HEK293 (cell line): ENCODE measurements at regions not wholly inside any gene's neighbourhood (a gene's known extent, or its start where the extent isn't known, plus 50 kb on each side); places are given as distances from the start of the nearest gene placed in this dataset.

Experiments used
- CTCF ChIA-PET: fragments of 350-600 bp; formaldehyde crosslinking; extraction: SDS; loops from one replicate; lab custom pipeline; 2021; ENCODE audit warnings: antibody characterized with exemption; lab: Yijun Ruan, JAX
- POLR2A ChIA-PET: fragments of 300-600 bp; formaldehyde crosslinking; extraction: SDS; loops from one replicate; lab custom pipeline; 2020; ENCODE audit warnings: antibody characterized with exemption, inconsistent platforms; lab: Yijun Ruan, JAX
- H3K27ac ChIP-seq: fragments of 200-500 bp; sonication (Bioruptor generic); 2 replicates; pipeline ENCODE4 v1.5.1; 2014; ENCODE audit warnings: low read depth, low read length, control low read depth, inconsistent platforms; ENCODE audit errors: extremely low read depth
- H3K36me3 ChIP-seq, 2 experiments: fragments of 200-500 bp in 1 of 2; sonication (Bioruptor generic) in 1 of 2; 1 replicate in 1 of 2; 2 replicates in 1 of 2; pipeline ENCODE4 v1.5.1; 2014 to 2017; ENCODE audit warnings: inconsistent platforms in 2 of 2, low read length in 2 of 2; ENCODE audit not compliant: control insufficient read depth in 2 of 2, insufficient read depth in 1 of 2
- H3K4me1 ChIP-seq: fragments of 200-500 bp; sonication (Bioruptor generic); 2 replicates; pipeline ENCODE4 v1.5.1; 2014; ENCODE audit warnings: mild to moderate bottlenecking, low read length, inconsistent platforms; ENCODE audit not compliant: control insufficient read depth, insufficient read depth
- H3K4me3 ChIP-seq: 2 replicates; pipeline ENCODE4 v1.5.1; 2011; ENCODE audit warnings: low read depth, mild to moderate bottlenecking, control low read depth, low read length, moderate library complexity
- H3K9me3 ChIP-seq: fragments of 200-500 bp; sonication (Bioruptor generic); 2 replicates; pipeline ENCODE4 v1.5.1; 2014; ENCODE audit warnings: low read depth, low read length, inconsistent platforms; ENCODE audit not compliant: control insufficient read depth, insufficient read depth
- ELK4 ChIP-seq: IDR thresholded peaks from 2 replicates; pipeline ENCODE4 v1.6.1; 2011; ENCODE audit warnings: mild to moderate bottlenecking, low read depth, low read length, borderline replicate concordance
- HIC1 ChIP-seq: fragments of 450-650 bp; formaldehyde crosslinking; IDR thresholded peaks from 2 replicates; pipeline ENCODE4 v1.5.1; 2016; ENCODE audit warnings: missing biosample characterization, missing genetic modification characterization
- MYNN ChIP-seq: fragments of 450-650 bp; formaldehyde crosslinking; IDR thresholded peaks from 2 replicates; pipeline ENCODE4 v1.5.1; 2016; ENCODE audit warnings: missing biosample characterization, missing genetic modification characterization, borderline replicate concordance
- WT1 ChIP-seq: fragments of 450-650 bp; formaldehyde crosslinking; IDR thresholded peaks from 2 replicates; pipeline ENCODE4 v1.5.1; 2016; ENCODE audit warnings: missing biosample characterization, missing genetic modification characterization
- ZBTB7A ChIP-seq: fragments of 450-650 bp; formaldehyde crosslinking; IDR thresholded peaks from 2 replicates; pipeline ENCODE4 v1.5.1; 2016; ENCODE audit warnings: low read depth, missing biosample characterization, missing genetic modification characterization
- ZFP3 ChIP-seq: fragments of 450-650 bp; formaldehyde crosslinking; IDR thresholded peaks from 2 replicates; pipeline ENCODE4 v1.5.1; 2016; ENCODE audit warnings: low read depth, missing biosample characterization, missing genetic modification characterization
- ZFP69B ChIP-seq: fragments of 450-650 bp; formaldehyde crosslinking; IDR thresholded peaks from 2 replicates; pipeline ENCODE4 v1.5.1; 2016; ENCODE audit warnings: missing biosample characterization, missing genetic modification characterization
- ZNF140 ChIP-seq: fragments of 450-650 bp; formaldehyde crosslinking; IDR thresholded peaks from 2 replicates; pipeline ENCODE4 v1.5.1; 2016; ENCODE audit warnings: missing biosample characterization, missing genetic modification characterization
- ZNF146 ChIP-seq: fragments of 450-650 bp; formaldehyde crosslinking; IDR thresholded peaks from 2 replicates; pipeline ENCODE4 v1.5.1; 2016; ENCODE audit warnings: missing biosample characterization, missing genetic modification characterization
- ZNF169 ChIP-seq: fragments of 450-650 bp; formaldehyde crosslinking; IDR thresholded peaks from 2 replicates; pipeline ENCODE4 v1.5.1; 2016; ENCODE audit warnings: missing biosample characterization, missing genetic modification characterization
- ZNF202 ChIP-seq: fragments of 450-650 bp; formaldehyde crosslinking; IDR thresholded peaks from 2 replicates; pipeline ENCODE4 v1.5.1; 2016; ENCODE audit warnings: missing biosample characterization, missing genetic modification characterization, borderline replicate concordance
- ZNF311 ChIP-seq: fragments of 450-650 bp; formaldehyde crosslinking; IDR thresholded peaks from 2 replicates; pipeline ENCODE4 v1.5.1; 2017; ENCODE audit warnings: missing biosample characterization, missing genetic modification characterization, borderline replicate concordance
- ZNF433 ChIP-seq: fragments of 450-650 bp; formaldehyde crosslinking; IDR thresholded peaks from 2 replicates; pipeline ENCODE4 v1.5.1; 2016; ENCODE audit warnings: missing biosample characterization, missing genetic modification characterization, low read depth
- ZNF48 ChIP-seq: fragments of 450-650 bp; formaldehyde crosslinking; IDR thresholded peaks from 2 replicates; pipeline ENCODE4 v1.5.1; 2016; ENCODE audit warnings: missing biosample characterization, missing genetic modification characterization
- ZNF529 ChIP-seq: fragments of 450-650 bp; formaldehyde crosslinking; IDR thresholded peaks from 2 replicates; pipeline ENCODE4 v1.5.1; 2017; ENCODE audit warnings: missing genetic modification characterization, missing biosample characterization; ENCODE audit not compliant: insufficient replicate concordance
- ZNF530 ChIP-seq: fragments of 450-650 bp; formaldehyde crosslinking; IDR thresholded peaks from 2 replicates; pipeline ENCODE4 v1.5.1; 2016; ENCODE audit warnings: low read depth, missing biosample characterization, missing genetic modification characterization
- ZNF585B ChIP-seq: fragments of 450-650 bp; formaldehyde crosslinking; IDR thresholded peaks from 2 replicates; pipeline ENCODE4 v1.5.1; 2016; ENCODE audit warnings: missing biosample characterization, missing genetic modification characterization
- ZNF645 ChIP-seq: fragments of 450-650 bp; formaldehyde crosslinking; IDR thresholded peaks from 2 replicates; pipeline ENCODE4; 2016; ENCODE audit warnings: missing biosample characterization, missing genetic modification characterization
- ZNF677 ChIP-seq: fragments of 450-650 bp; IDR thresholded peaks from 2 replicates; pipeline ENCODE4 v1.5.0; 2018; ENCODE audit warnings: missing biosample characterization, mild to moderate bottlenecking, missing genetic modification characterization, moderate library complexity
- TF ChIP-seq, protein P1 (sequence below): fragments of 450-650 bp; formaldehyde crosslinking; IDR thresholded peaks from 2 replicates; pipeline ENCODE4 v1.5.1; 2016; ENCODE audit warnings: missing biosample characterization, missing genetic modification characterization

- no peak for TF ChIP-seq ZBTB7A (tag by site-specific recombination)
- no peak for TF ChIP-seq ZNF433 (tag by site-specific recombination)
- no peak for TF ChIP-seq ZNF311 (tag by site-specific recombination)
- no peak for TF ChIP-seq ZNF146
Observed at GRCh38 chr7:22934473-22935065, 79.4 kb downstream of the HYCC1 start (continued).

- Histone ChIP-seq H3K27ac (no peak overlapping the region), H3K4me1 (no peaks in the 10 kb centered on the region), H3K4me3 (no peak overlapping the region), H3K9me3 (no peaks in the 10 kb centered on the region), H3K36me3 (no peaks in the 10 kb centered on the region)
- CTCF ChIA-PET: no interaction called here
- POLR2A ChIA-PET: no interaction called here
- no peak for TF ChIP-seq ZNF202 (tag by site-specific recombination)
- no peak for TF ChIP-seq ELK4
- TF ChIP-seq ZFP3: no peak
- no peak for TF ChIP-seq HIC1
- no peak for TF ChIP-seq ZNF677 (tag by site-specific recombination)
- TF ChIP-seq ZNF48 (tag by site-specific recombination): no peak
- TF ChIP-seq ZNF140: no peak
- TF ChIP-seq, protein P1, sequence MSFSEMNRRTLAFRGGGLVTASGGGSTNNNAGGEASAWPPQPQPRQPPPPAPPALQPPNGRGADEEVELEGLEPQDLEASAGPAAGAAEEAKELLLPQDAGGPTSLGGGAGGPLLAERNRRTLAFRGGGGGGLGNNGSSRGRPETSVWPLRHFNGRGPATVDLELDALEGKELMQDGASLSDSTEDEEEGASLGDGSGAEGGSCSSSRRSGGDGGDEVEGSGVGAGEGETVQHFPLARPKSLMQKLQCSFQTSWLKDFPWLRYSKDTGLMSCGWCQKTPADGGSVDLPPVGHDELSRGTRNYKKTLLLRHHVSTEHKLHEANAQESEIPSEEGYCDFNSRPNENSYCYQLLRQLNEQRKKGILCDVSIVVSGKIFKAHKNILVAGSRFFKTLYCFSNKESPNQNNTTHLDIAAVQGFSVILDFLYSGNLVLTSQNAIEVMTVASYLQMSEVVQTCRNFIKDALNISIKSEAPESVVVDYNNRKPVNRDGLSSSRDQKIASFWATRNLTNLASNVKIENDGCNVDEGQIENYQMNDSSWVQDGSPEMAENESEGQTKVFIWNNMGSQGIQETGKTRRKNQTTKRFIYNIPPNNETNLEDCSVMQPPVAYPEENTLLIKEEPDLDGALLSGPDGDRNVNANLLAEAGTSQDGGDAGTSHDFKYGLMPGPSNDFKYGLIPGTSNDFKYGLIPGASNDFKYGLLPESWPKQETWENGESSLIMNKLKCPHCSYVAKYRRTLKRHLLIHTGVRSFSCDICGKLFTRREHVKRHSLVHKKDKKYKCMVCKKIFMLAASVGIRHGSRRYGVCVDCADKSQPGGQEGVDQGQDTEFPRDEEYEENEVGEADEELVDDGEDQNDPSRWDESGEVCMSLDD: no peak
- TF ChIP-seq WT1: no peak
- no peak for TF ChIP-seq ZNF585B (tag by site-specific recombination)
- no peak for TF ChIP-seq ZNF530 (tag by site-specific recombination)
- no peak for TF ChIP-seq ZNF529 (tag by site-specific recombination)
- no peak for TF ChIP-seq MYNN (tag by site-specific recombination)
- no peak for TF ChIP-seq ZNF169
- TF ChIP-seq ZFP69B (tag by site-specific recombination): no peak
- TF ChIP-seq ZNF645 (tag by site-specific recombination): no peak
Observed at GRCh38 chr7:22934023-22934422, 79.9 kb downstream of the HYCC1 start.
